D721Med (cell line): ENCODE measurements at regions not wholly inside any gene's neighbourhood (a gene's known extent, or its start where the extent isn't known, plus 50 kb on each side); places are given as distances from the start of the nearest gene placed in this dataset.
"Not testable (repeated sequence)": the region's sequence is repeated elsewhere in the genome, so short reads cannot be mapped to it uniquely, and the experiment has no call there.

Experiments
- DNase-seq: peaks from one replicate; pipeline ENCODE4 v3.0.0; 2011; ENCODE audit warnings: low spot score; ENCODE audit not compliant: insufficient read length
- FAIRE-seq: peaks from 2 replicates; lab custom pipeline; 2011; peaks lifted over from hg19 to GRCh38; lab: Jason Lieb, UNC
- TF ChIP-seq, protein P1 (sequence below): IDR thresholded peaks from 2 replicates; pipeline ENCODE4 v1.5.1; 2012; ENCODE audit warnings: mild to moderate bottlenecking, control low read depth; ENCODE audit not compliant: insufficient read depth; ENCODE audit errors: missing control alignments

DNA sequence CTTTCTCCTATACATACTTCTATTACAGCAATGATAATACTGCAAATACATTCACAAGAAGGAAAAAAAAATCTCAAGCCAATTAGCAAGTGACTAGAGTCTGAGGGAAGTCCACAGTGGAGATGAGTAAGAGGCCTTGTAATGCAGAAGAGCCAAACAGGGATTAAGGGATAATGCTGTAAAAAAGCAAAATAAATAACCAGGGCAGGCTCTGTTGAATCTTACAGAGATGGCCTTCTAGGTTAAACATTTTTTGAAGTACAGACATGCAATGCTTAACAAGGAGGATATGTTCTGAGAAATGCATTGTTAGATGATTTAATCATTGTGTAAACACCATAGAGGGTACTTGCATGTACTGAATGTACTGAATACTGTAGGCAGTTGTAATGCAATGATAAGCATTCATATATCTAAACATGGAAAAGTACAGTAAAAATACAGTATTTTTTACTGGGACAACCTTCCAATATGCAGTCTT lies 122.1 kb upstream of the RMDN2 start:
- FAIRE-seq: no peak
- no peak for DNase-seq
- TF ChIP-seq, protein P1, sequence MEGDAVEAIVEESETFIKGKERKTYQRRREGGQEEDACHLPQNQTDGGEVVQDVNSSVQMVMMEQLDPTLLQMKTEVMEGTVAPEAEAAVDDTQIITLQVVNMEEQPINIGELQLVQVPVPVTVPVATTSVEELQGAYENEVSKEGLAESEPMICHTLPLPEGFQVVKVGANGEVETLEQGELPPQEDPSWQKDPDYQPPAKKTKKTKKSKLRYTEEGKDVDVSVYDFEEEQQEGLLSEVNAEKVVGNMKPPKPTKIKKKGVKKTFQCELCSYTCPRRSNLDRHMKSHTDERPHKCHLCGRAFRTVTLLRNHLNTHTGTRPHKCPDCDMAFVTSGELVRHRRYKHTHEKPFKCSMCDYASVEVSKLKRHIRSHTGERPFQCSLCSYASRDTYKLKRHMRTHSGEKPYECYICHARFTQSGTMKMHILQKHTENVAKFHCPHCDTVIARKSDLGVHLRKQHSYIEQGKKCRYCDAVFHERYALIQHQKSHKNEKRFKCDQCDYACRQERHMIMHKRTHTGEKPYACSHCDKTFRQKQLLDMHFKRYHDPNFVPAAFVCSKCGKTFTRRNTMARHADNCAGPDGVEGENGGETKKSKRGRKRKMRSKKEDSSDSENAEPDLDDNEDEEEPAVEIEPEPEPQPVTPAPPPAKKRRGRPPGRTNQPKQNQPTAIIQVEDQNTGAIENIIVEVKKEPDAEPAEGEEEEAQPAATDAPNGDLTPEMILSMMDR: no peak

DNA sequence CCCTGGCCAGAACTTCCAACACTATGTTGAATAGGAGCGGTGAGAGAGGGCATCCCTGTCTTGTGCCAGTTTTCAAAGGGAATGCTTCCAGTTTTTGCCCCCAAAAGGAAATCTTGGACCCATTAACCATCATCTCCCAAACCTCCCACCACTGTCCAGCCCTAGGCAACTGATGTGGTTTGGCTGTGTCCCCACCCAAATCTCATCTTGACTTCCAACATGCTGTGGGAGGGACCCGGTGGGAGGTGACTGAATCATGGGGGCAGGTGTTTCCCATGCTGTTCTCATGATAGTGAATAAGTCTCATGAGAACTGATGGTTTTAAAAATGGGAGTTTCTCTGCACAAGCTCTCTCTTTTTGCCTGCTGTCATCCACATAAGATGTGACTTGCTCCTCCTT lies 119.1 kb upstream of the RMDN2 start:
- not testable (repeated sequence) for FAIRE-seq, DNase-seq

DNA sequence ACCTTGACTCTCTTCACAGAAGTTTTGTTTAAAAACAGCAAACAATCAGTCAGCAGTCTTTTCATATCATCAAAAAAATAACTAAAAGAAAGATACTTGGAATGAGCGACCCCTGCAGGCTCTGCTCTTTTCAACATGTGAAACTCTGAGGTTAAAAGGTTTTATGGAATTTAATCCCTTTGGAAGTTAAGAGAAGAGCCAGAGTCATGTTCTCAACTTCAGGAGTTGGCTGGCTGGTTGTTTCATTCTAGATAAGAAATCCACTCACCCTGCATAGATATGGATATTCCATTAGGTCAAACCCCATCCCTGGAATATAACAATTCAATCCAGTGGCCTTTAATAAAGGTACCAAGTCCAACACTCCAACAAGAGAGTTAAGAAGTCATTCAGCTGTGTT lies 115.6 kb upstream of the RMDN2 start:
- TF ChIP-seq, protein P1: peak; percentile 34
- FAIRE-seq (no peak), DNase-seq (no peak)

DNA sequence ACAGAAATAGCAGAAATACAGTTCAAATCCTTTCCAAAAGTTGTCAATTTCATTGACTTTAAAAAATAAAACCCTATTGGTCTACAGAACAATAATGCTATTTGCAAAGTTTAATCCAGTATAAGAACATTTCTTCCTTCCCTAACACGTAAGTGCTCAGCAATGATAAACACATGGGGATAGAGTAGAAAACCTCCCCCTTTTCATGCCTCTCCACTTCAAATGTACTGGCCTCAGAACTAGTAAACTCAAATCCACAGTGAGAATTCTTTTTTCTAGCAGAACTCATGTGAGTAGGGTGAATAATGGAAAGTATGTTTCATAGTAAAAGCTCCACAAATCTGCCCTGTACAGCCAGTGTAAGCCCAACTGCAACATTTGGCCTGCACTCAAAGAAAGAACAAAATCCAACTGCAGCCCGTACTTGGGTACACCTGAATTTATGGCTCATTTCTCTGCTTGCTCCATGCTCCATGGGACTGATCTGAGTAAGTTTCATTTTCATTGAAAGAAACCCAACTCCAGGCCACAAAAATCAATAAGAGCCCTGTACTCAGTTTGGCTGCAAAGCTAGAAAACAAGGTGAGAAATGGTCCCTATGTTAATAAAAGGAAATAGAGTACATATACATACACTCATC lies 115.0 kb upstream of the RMDN2 start:
- DNase-seq (no peak), FAIRE-seq (no peak)
- TF ChIP-seq, protein P1: no peak

DNA sequence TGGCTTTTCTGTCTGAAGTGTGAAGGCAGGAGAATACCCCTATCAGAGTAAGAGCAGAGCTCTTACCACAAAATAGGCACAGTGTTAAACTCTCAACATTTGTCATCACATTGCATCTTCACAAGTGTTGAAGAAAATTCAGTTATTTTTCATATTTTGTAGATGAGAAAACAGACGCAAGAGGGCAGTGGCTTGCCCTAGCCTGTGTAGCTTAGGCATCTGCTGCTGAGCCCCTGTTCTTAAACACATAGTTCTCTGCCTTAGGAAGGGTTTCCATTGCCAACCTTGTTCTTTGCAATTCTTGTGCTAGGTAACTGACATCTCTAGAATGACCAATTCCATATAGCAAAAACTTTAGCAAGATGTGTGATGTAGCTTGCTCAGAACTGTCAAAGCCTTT lies 112.7 kb upstream of the RMDN2 start:
- TF ChIP-seq, protein P1: no peak
- FAIRE-seq (no peak), DNase-seq (no peak)

DNA sequence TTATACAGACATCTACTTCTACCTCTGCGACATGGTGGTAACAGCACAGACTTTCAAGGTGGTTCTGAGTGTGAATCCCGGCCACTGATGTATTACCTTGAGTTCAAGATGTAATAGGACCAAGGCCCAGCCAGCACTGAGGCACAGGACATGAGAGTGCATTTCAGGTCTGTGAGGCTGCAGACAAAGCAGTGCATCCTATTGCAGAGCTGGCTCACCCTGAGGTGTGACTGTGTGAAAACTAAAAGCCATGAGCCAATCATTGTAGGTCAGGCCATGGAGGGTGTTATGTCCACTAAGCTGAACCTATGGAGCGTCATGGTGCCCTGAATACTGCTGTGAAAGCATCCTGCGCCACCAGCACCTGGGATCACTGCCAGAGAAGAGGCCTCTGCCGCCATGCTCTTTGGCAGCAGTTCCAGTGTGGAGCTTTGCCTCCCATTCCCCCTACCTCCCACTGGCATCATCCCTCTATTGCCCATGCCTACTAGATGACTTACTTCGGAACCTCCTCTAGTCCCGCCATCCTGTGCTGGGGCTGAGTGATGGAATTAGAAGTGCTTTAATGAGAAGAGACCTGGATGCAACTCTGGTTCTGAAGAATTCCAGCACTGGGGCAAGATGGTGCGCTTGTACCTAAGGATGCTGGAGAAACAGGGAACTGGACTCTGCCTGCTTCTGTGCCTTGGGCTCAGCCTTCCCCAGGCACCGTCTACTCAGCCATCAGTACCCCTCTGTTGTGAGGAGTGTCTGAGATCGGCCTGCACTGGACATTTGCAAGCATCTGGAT lies 112.0 kb upstream of the RMDN2 start:
- DNase-seq: no peak
- FAIRE-seq: no peak
- TF ChIP-seq, protein P1: no peak

DNA sequence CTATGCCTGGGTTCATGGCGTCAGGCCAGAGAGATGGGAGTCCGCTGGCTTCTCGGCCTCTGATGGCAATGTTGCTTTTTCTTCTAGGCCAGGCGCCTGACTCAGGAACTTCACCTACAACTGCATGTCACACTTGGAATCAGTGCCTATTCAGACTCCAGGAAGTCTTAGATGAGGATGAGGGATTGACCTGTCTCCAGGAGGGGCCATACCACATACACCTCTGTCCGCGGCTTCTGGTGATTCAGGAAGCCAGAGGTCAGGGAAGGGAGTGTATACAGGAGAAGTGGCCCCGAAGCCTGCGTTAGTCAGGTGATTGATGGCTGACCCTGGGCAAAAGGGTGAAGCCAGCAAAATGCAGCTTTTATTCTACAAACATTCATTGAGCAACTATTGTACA lies 109.1 kb upstream of the RMDN2 start:
- no peak for DNase-seq
- TF ChIP-seq, protein P1: no peak
- FAIRE-seq: no peak
